Neural cell (in vitro differentiated cells): ENCODE measurements at regions not wholly inside any gene's neighbourhood (a gene's known extent, or its start where the extent isn't known, plus 50 kb on each side); places are given as distances from the start of the nearest gene placed in this dataset.

Experiments
- H2AFZ ChIP-seq: fragments of 200-600, 300-800 bp; sonication (generic), shearing (Covaris generic); 2 replicates; pipeline ENCODE4 v1.6.0; 2014; ENCODE audit warnings: low read depth, mild to moderate bottlenecking, antibody characterized with exemption, low read length, moderate library complexity
- H3F3A ChIP-seq: fragments of 200-600 bp; shearing (Covaris generic); 2 replicates; pipeline ENCODE4 v1.6.1; 2016; ENCODE audit warnings: mild to moderate bottlenecking, moderate library complexity, mixed read lengths, antibody characterized with exemption, low read length; ENCODE audit not compliant: insufficient read depth, poor library complexity, severe bottlenecking
- H3K27ac ChIP-seq: fragments of 200-600, 300-800 bp; sonication (generic), shearing (Covaris generic); 2 replicates; pipeline ENCODE4 v1.5.1; 2014; ENCODE audit warnings: mild to moderate bottlenecking, low read length, moderate library complexity
- H3K27me3 ChIP-seq: fragments of 300-800, 200-600 bp; sonication (generic), shearing (Covaris generic); 2 replicates; pipeline ENCODE4 v1.6.0; 2014; ENCODE audit warnings: mild to moderate bottlenecking, low read depth, low read length, moderate library complexity; ENCODE audit not compliant: insufficient read depth
- H3K36me3 ChIP-seq: fragments of 300-800, 200-600 bp; sonication (generic), shearing (Covaris generic); 2 replicates; pipeline ENCODE4 v1.5.1; 2014; ENCODE audit warnings: mild to moderate bottlenecking, antibody characterized with exemption, low read length, moderate library complexity; ENCODE audit not compliant: insufficient read depth
- H3K4me2 ChIP-seq: fragments of 300-800, 200-600 bp; sonication (generic), shearing (Covaris generic); 2 replicates; pipeline ENCODE4 v1.6.0; 2014; ENCODE audit warnings: mild to moderate bottlenecking, low read length
- H3K4me3 ChIP-seq: fragments of 300-800, 200-600 bp; sonication (generic), shearing (Covaris generic); 2 replicates; pipeline ENCODE4 v1.5.1; 2014; ENCODE audit warnings: mild to moderate bottlenecking, low read length, moderate library complexity
- H3K79me2 ChIP-seq: fragments of 200-600 bp; shearing (Covaris generic); replicated peaks from 2 replicates; pipeline ENCODE4 v1.6.0; 2014; ENCODE audit warnings: mild to moderate bottlenecking, low read length, moderate library complexity; ENCODE audit not compliant: insufficient read depth
- H3K9ac ChIP-seq: fragments of 300-800, 200-600 bp; sonication (generic), shearing (Covaris generic); 2 replicates; pipeline ENCODE4 v1.6.1; 2016; ENCODE audit warnings: mild to moderate bottlenecking, low read length, mixed read lengths
- H3K9me2 ChIP-seq: fragments of 200-600 bp; shearing (Covaris generic); 2 replicates; pipeline ENCODE4 v1.6.1; 2016; ENCODE audit warnings: mild to moderate bottlenecking, low read length, mixed read lengths; ENCODE audit not compliant: insufficient read depth
- H3K9me3 ChIP-seq: fragments of 200-600, 300-800 bp; sonication (generic), shearing (Covaris generic); 2 replicates; pipeline ENCODE4 v1.6.1; 2016; ENCODE audit warnings: mild to moderate bottlenecking, mixed run types, low read length, moderate library complexity, mixed read lengths
- H4K20me1 ChIP-seq: fragments of 200-600 bp; shearing (Covaris generic); 2 replicates; pipeline ENCODE4 v1.6.1; 2016; ENCODE audit warnings: mild to moderate bottlenecking, mixed run types; ENCODE audit not compliant: insufficient read depth
- CTCF ChIP-seq: fragments of 450-650 bp; IDR thresholded peaks from 2 replicates; pipeline ENCODE4 v1.5.1; 2014; ENCODE audit warnings: antibody characterized with exemption, mild to moderate bottlenecking, moderate library complexity; ENCODE audit not compliant: poor library complexity, severe bottlenecking
- EP300 ChIP-seq: fragments of 450-650 bp; conservative IDR thresholded peaks from 2 replicates; pipeline ENCODE4 v1.6.1; 2014; ENCODE audit warnings: antibody characterized with exemption, mild to moderate bottlenecking, moderate library complexity; ENCODE audit not compliant: poor library complexity, severe bottlenecking
- EZH2 ChIP-seq: fragments of 200-600, 300-800 bp; shearing (Covaris generic), sonication (generic); IDR thresholded peaks from 2 replicates; pipeline ENCODE4 v1.6.1; 2014; ENCODE audit warnings: antibody characterized with exemption, low read length, borderline replicate concordance, mild to moderate bottlenecking; ENCODE audit not compliant: insufficient read depth, poor library complexity, severe bottlenecking
- MXI1 ChIP-seq: fragments of 450-650 bp; conservative IDR thresholded peaks from 2 replicates; pipeline ENCODE4 v1.6.1; 2014; ENCODE audit warnings: antibody characterized with exemption, mild to moderate bottlenecking; ENCODE audit not compliant: poor library complexity, severe bottlenecking
- POLR2AphosphoS5 ChIP-seq: IDR thresholded peaks from 2 replicates; pipeline ENCODE4 v1.6.1; 2012
- RAD21 ChIP-seq: fragments of 450-650 bp; conservative IDR thresholded peaks from 2 replicates; pipeline ENCODE4 v1.6.1; 2014; ENCODE audit warnings: antibody characterized with exemption, mild to moderate bottlenecking, moderate library complexity
- SMC3 ChIP-seq: fragments of 450-650 bp; conservative IDR thresholded peaks from 2 replicates; pipeline ENCODE4 v1.6.1; 2014; ENCODE audit warnings: antibody characterized with exemption, mild to moderate bottlenecking, moderate library complexity; ENCODE audit not compliant: poor library complexity
- TAF1 ChIP-seq: IDR thresholded peaks from 2 replicates; pipeline ENCODE4 v1.6.1; 2012; ENCODE audit warnings: low read depth
- TF ChIP-seq, protein P1 (sequence below): IDR thresholded peaks from 2 replicates; pipeline ENCODE4 v1.6.1; 2012; ENCODE audit warnings: borderline replicate concordance

DNA sequence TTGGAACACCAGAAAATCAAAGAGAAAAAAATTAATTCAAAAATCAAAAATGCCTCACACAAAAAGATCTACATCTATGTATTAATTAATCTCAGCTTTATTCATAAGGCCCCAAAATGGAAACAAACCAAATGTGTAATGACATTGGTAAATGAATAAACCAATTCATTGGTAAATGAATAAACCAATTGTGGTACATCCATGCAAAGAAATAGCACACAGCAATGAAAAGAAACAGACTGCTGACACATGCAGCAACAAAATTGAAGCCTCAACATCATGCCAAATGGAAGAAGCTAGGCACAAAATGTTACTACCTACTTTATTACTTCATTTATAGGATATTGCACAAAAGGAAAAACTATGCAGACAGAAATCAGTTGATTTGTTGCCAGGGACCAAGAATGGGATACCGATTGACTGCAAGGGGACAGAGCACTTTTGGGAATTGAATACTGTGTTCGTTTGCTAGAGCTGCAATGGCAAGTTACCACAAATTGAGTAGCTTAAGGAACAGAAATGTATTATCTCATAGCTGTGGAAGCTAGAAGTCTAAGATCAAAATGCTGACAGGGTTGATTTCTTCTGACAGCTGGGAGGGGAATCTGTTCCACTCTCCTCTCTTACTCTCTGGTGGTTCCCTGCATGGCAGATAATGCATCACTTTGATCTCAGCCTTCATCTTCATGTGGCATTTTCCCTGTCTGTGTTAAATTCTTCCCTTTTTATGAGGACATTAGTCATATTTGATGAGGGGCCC, 252.8 kb downstream of the RFC3 start:
- no peak overlapping the region for H3K4me3 ChIP-seq
- no peaks in the 10 kb centered on the region for H3K9me2 ChIP-seq
- H4K20me1 ChIP-seq: no peaks in the 10 kb centered on the region
- no peak overlapping the region for H3K9ac ChIP-seq
- no peak overlapping the region for H2AFZ ChIP-seq
- no peak for TF ChIP-seq POLR2AphosphoS5
- TF ChIP-seq EZH2: no peak
- no peak for TF ChIP-seq CTCF
- TF ChIP-seq EP300: no peak
- TF ChIP-seq, protein P1, sequence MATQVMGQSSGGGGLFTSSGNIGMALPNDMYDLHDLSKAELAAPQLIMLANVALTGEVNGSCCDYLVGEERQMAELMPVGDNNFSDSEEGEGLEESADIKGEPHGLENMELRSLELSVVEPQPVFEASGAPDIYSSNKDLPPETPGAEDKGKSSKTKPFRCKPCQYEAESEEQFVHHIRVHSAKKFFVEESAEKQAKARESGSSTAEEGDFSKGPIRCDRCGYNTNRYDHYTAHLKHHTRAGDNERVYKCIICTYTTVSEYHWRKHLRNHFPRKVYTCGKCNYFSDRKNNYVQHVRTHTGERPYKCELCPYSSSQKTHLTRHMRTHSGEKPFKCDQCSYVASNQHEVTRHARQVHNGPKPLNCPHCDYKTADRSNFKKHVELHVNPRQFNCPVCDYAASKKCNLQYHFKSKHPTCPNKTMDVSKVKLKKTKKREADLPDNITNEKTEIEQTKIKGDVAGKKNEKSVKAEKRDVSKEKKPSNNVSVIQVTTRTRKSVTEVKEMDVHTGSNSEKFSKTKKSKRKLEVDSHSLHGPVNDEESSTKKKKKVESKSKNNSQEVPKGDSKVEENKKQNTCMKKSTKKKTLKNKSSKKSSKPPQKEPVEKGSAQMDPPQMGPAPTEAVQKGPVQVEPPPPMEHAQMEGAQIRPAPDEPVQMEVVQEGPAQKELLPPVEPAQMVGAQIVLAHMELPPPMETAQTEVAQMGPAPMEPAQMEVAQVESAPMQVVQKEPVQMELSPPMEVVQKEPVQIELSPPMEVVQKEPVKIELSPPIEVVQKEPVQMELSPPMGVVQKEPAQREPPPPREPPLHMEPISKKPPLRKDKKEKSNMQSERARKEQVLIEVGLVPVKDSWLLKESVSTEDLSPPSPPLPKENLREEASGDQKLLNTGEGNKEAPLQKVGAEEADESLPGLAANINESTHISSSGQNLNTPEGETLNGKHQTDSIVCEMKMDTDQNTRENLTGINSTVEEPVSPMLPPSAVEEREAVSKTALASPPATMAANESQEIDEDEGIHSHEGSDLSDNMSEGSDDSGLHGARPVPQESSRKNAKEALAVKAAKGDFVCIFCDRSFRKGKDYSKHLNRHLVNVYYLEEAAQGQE: no peak
- no peak for TF ChIP-seq RAD21
- no peak for TF ChIP-seq MXI1
- TF ChIP-seq SMC3: no peak
- no peak for TF ChIP-seq TAF1
- no peak overlapping the region for H3K27ac ChIP-seq
- H3K9me3 ChIP-seq: no peaks in the 10 kb centered on the region
- H3K27me3 ChIP-seq: no peaks in the 10 kb centered on the region
- H3F3A ChIP-seq: no peaks in the 10 kb centered on the region
- no peak overlapping the region for H3K4me2 ChIP-seq
- H3K36me3 ChIP-seq: no peaks in the 10 kb centered on the region
- H3K79me2 ChIP-seq: no peaks in the 10 kb centered on the region

GRCh38 chr13:34076319-34076718, 258.4 kb downstream of the RFC3 start:
- Histone ChIP-seq H3K36me3 (no peaks in the 10 kb centered on the region), H3K27ac (no peak overlapping the region), H3F3A (no peaks in the 10 kb centered on the region), H3K9me2 (no peaks in the 10 kb centered on the region), H3K9me3 (no peaks in the 10 kb centered on the region), H3K4me2 (no peak overlapping the region), H3K9ac (no peak overlapping the region), H3K4me3 (no peak overlapping the region), H3K27me3 (no peaks in the 10 kb centered on the region), H3K79me2 (no peaks in the 10 kb centered on the region), H4K20me1 (no peaks in the 10 kb centered on the region), H2AFZ (no peak overlapping the region)
- TF ChIP-seq, protein P1: no peak
- no peak for TF ChIP-seq CTCF
- TF ChIP-seq SMC3: no peak
- no peak for TF ChIP-seq POLR2AphosphoS5
- TF ChIP-seq EP300: no peak
- TF ChIP-seq EZH2: no peak
- TF ChIP-seq RAD21: no peak
- TF ChIP-seq TAF1: no peak
- no peak for TF ChIP-seq MXI1
